HEK293 (cell line): ENCODE measurements at regions not wholly inside any gene's neighbourhood (a gene's known extent, or its start where the extent isn't known, plus 50 kb on each side); places are given as distances from the start of the nearest gene placed in this dataset.

Experiments
- CTCF ChIA-PET: fragments of 350-600 bp; formaldehyde crosslinking; extraction: SDS; loops from one replicate; lab custom pipeline; 2021; ENCODE audit warnings: antibody characterized with exemption; lab: Yijun Ruan, JAX
- POLR2A ChIA-PET: fragments of 300-600 bp; formaldehyde crosslinking; extraction: SDS; loops from one replicate; lab custom pipeline; 2020; ENCODE audit warnings: antibody characterized with exemption, inconsistent platforms; lab: Yijun Ruan, JAX
- H3K27ac ChIP-seq: fragments of 200-500 bp; sonication (Bioruptor generic); 2 replicates; pipeline ENCODE4 v1.5.1; 2014; ENCODE audit warnings: low read depth, low read length, control low read depth, inconsistent platforms; ENCODE audit errors: extremely low read depth
- H3K36me3 ChIP-seq, 2 experiments: fragments of 200-500 bp in 1 of 2; sonication (Bioruptor generic) in 1 of 2; 1 replicate in 1 of 2; 2 replicates in 1 of 2; pipeline ENCODE4 v1.5.1; 2014 to 2017; ENCODE audit warnings: inconsistent platforms in 2 of 2, low read length in 2 of 2; ENCODE audit not compliant: control insufficient read depth in 2 of 2, insufficient read depth in 1 of 2
- H3K4me1 ChIP-seq: fragments of 200-500 bp; sonication (Bioruptor generic); 2 replicates; pipeline ENCODE4 v1.5.1; 2014; ENCODE audit warnings: mild to moderate bottlenecking, low read length, inconsistent platforms; ENCODE audit not compliant: control insufficient read depth, insufficient read depth
- H3K4me3 ChIP-seq: 2 replicates; pipeline ENCODE4 v1.5.1; 2011; ENCODE audit warnings: low read depth, mild to moderate bottlenecking, control low read depth, low read length, moderate library complexity
- H3K9me3 ChIP-seq: fragments of 200-500 bp; sonication (Bioruptor generic); 2 replicates; pipeline ENCODE4 v1.5.1; 2014; ENCODE audit warnings: low read depth, low read length, inconsistent platforms; ENCODE audit not compliant: control insufficient read depth, insufficient read depth
- AEBP2 ChIP-seq: fragments of 450-650 bp; formaldehyde crosslinking; IDR thresholded peaks from 2 replicates; pipeline ENCODE4 v1.5.1; 2016; ENCODE audit warnings: missing biosample characterization, missing genetic modification characterization, borderline replicate concordance
- EGR2 ChIP-seq: fragments of 450-650 bp; formaldehyde crosslinking; IDR thresholded peaks from 2 replicates; pipeline ENCODE4 v1.5.1; 2016; ENCODE audit warnings: low read depth, missing biosample characterization, missing genetic modification characterization
- ELK4 ChIP-seq: IDR thresholded peaks from 2 replicates; pipeline ENCODE4 v1.6.1; 2011; ENCODE audit warnings: mild to moderate bottlenecking, low read depth, low read length, borderline replicate concordance
- GLI4 ChIP-seq: fragments of 450-650 bp; formaldehyde crosslinking; IDR thresholded peaks from 2 replicates; pipeline ENCODE4 v1.5.1; 2016; ENCODE audit warnings: missing biosample characterization, missing genetic modification characterization
- OVOL3 ChIP-seq: fragments of 450-650 bp; formaldehyde crosslinking; IDR thresholded peaks from 2 replicates; pipeline ENCODE4 v1.5.1; 2016; ENCODE audit warnings: missing biosample characterization, missing genetic modification characterization
- PRDM10 ChIP-seq: fragments of 450-650 bp; formaldehyde crosslinking; IDR thresholded peaks from 2 replicates; pipeline ENCODE4 v1.5.1; 2016; ENCODE audit warnings: missing biosample characterization, missing genetic modification characterization
- PRDM2 ChIP-seq: fragments of 450-650 bp; formaldehyde crosslinking; IDR thresholded peaks from 2 replicates; pipeline ENCODE4 v1.5.1; 2016; ENCODE audit warnings: missing biosample characterization, missing genetic modification characterization, borderline replicate concordance
- TCF7L2 ChIP-seq: IDR thresholded peaks from 2 replicates; pipeline ENCODE4 v1.6.1; 2011; ENCODE audit warnings: low read depth, mild to moderate bottlenecking, inconsistent platforms, low read length, moderate library complexity, borderline replicate concordance
- ZBTB10 ChIP-seq: fragments of 450-650 bp; formaldehyde crosslinking; IDR thresholded peaks from 2 replicates; pipeline ENCODE4 v1.5.1; 2016; ENCODE audit warnings: missing biosample characterization, missing genetic modification characterization
- ZNF121 ChIP-seq: fragments of 450-650 bp; formaldehyde crosslinking; IDR thresholded peaks from 2 replicates; pipeline ENCODE4 v1.5.1; 2016; ENCODE audit warnings: missing biosample characterization, missing genetic modification characterization
- ZNF157 ChIP-seq: fragments of 450-650 bp; formaldehyde crosslinking; IDR thresholded peaks from 2 replicates; pipeline ENCODE4 v1.5.1; 2016; ENCODE audit warnings: missing biosample characterization, missing genetic modification characterization
- ZNF202 ChIP-seq: fragments of 450-650 bp; formaldehyde crosslinking; IDR thresholded peaks from 2 replicates; pipeline ENCODE4 v1.5.1; 2016; ENCODE audit warnings: missing biosample characterization, missing genetic modification characterization, borderline replicate concordance
- ZNF394 ChIP-seq: fragments of 450-650 bp; formaldehyde crosslinking; IDR thresholded peaks from 2 replicates; pipeline ENCODE4 v1.5.1; 2016; ENCODE audit warnings: missing biosample characterization, missing genetic modification characterization, mild to moderate bottlenecking, moderate library complexity, borderline replicate concordance
- ZNF416 ChIP-seq: fragments of 450-650 bp; formaldehyde crosslinking; IDR thresholded peaks from 2 replicates; pipeline ENCODE4 v1.5.1; 2016; ENCODE audit warnings: missing biosample characterization, missing genetic modification characterization
- ZNF514 ChIP-seq: fragments of 450-650 bp; formaldehyde crosslinking; IDR thresholded peaks from 2 replicates; pipeline ENCODE4 v1.5.1; 2016; ENCODE audit warnings: missing biosample characterization, missing genetic modification characterization
- ZNF645 ChIP-seq: fragments of 450-650 bp; formaldehyde crosslinking; IDR thresholded peaks from 2 replicates; pipeline ENCODE4; 2016; ENCODE audit warnings: missing biosample characterization, missing genetic modification characterization
- ZNF654 ChIP-seq: fragments of 450-650 bp; formaldehyde crosslinking; IDR thresholded peaks from 2 replicates; pipeline ENCODE4 v1.5.1; 2016; ENCODE audit warnings: low read depth, missing biosample characterization, missing genetic modification characterization
- ZNF747 ChIP-seq: fragments of 450-650 bp; formaldehyde crosslinking; IDR thresholded peaks from 2 replicates; pipeline ENCODE4 v1.5.1; 2016; ENCODE audit warnings: missing biosample characterization, missing genetic modification characterization

- TF ChIP-seq PRDM10 (tag by site-specific recombination) (no peak), TCF7L2 (no peak), ZNF645 (tag by site-specific recombination) (no peak), ZNF394 (tag by site-specific recombination) (no peak)
These were observed 260.0 kb upstream of the CDYL start (continued) for GRCh38 chr6:4516206-4516605.

- POLR2A ChIA-PET, result no interaction called here
These were observed 262.6 kb upstream of the CDYL start for GRCh38 chr6:4513561-4513960.

GRCh38 chr6:4512051-4512471, 264.1 kb upstream of the CDYL start:
- CTCF ChIA-PET, result no interaction called here
- POLR2A ChIA-PET, result no interaction called here
- Histone ChIP-seq H3K9me3 (no peaks in the 10 kb centered on the region), H3K4me1 (no peaks in the 10 kb centered on the region), H3K36me3 (no peaks in the 10 kb centered on the region), H3K27ac (no peak overlapping the region), H3K4me3 (no peak overlapping the region)
- TF ChIP-seq ZNF157 (tag by site-specific recombination) (no peak), ELK4 (no peak), ZNF747 (tag by site-specific recombination) (no peak), ZBTB10 (tag by site-specific recombination) (no peak), OVOL3 (tag by site-specific recombination) (no peak), PRDM2 (tag by site-specific recombination) (no peak), ZNF202 (tag by site-specific recombination) (no peak), ZNF416 (tag by site-specific recombination) (no peak)

More at GRCh38 chr6:4513561-4513960, 262.6 kb upstream of the CDYL start:
- CTCF ChIA-PET, result no interaction called here
- Histone ChIP-seq H3K4me3 (no peak overlapping the region), H3K27ac (no peak overlapping the region), H3K9me3 (no peaks in the 10 kb centered on the region), H3K36me3 (no peaks in the 10 kb centered on the region), H3K4me1 (no peaks in the 10 kb centered on the region)
- TF ChIP-seq ZNF121 (tag by site-specific recombination) (no peak), OVOL3 (tag by site-specific recombination) (no peak), ZNF654 (no peak), ZNF514 (tag by site-specific recombination) (no peak), AEBP2 (tag by site-specific recombination) (no peak), EGR2 (tag by site-specific recombination) (no peak), GLI4 (tag by site-specific recombination) (no peak)
